HG03354 (cell line): ENCODE measurements at regions not wholly inside any gene's neighbourhood (a gene's known extent, or its start where the extent isn't known, plus 50 kb on each side); places are given as distances from the start of the nearest gene placed in this dataset.
"Not testable (repeated sequence)": the region's sequence is repeated elsewhere in the genome, so short reads cannot be mapped to it uniquely, and the experiment has no call there.

ENCODE experiments used
- ATAC-seq: cut with Tn5 transposase; IDR thresholded peaks from one replicate; pipeline ENCODE4 v1.9.1; 2021; ENCODE audit warnings: mild to moderate bottlenecking; ENCODE audit not compliant: unreplicated experiment, poor library complexity, severe bottlenecking

DNA sequence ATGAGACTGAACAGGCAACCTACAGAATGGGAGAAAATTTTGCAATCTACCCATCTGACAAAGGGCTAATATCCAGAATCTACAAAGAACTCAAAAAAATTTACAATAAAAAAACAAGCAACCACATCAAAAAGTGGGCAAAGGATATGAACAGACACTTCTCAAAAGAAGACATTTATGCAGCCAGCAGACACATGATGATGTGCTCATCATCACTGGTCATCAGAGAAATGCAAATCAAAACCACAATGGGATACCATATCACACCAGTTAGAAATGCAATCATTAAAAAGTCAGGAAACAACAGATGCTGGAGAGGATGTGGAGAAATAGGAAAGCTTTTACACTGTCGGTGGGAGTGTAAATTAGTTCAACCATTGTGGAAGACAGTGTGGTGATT is 51.7 kb upstream of the PAXBP1 start:
- ATAC-seq: not testable (repeated sequence)

GRCh38 chr21:32824950-32825349 is 53.4 kb upstream of the PAXBP1 start:
- ATAC-seq: no peak

DNA sequence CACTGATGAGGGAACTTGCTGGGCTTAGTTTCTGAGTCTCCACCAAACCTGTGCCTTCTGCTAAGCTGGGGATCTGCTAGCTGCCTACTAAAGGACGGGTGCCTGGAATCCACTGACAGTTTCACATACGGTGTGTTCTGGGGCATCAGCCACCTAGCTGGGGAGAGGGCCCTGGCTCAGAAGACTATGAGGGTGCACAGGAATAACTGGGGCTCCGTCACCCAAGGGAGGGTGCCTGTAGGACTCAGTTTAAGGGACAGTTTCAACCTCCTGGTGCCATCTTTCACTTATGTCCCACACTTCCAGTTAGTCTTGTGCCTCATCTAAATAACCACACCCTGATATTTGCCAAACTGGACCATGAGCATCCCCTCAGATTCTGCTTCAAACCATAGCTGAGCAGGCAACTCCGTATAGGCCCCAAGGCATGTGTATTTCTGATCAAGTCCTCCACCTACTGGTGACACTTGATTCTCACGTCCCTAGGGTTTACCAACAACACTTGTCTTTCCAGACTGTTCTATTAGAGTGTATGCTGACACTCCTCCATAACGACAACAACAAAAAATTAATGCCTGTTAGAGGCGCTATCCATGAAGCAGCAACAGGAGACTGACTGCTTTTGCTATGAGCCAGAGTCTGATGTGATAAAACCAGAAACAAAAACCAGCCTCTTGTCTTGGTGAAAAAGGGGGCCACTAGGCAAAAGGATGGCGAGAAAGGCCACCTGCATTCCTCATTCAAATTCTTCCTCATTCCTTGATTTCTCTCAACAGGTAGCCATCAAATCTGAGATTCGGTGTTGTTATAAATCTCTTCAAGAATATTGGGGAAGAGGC is 55.0 kb upstream of the PAXBP1 start:
- ATAC-seq: peak; percentile 63

- ATAC-seq: no peak
Measured at GRCh38 chr21:32828908-32829307, 57.4 kb upstream of the PAXBP1 start.

DNA sequence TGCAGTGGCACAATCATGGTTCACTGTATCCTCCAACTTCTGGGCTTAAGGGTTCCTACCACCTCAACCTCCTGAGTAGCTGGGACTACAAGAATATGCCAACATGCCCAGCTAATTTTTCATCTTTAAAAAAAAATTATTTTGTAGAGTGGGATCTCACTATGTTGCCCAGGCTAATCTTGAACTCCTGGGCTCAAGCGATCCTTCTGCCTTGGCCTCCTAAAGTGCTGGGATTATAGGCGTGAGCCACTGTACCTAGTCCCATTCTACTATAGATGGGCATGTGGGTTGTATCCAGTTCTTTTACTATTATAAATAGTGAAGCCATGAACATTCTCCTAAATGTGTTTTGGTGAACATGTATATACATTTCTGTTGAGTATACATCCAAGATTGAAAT is 57.9 kb upstream of the PAXBP1 start:
- no peak for ATAC-seq

DNA sequence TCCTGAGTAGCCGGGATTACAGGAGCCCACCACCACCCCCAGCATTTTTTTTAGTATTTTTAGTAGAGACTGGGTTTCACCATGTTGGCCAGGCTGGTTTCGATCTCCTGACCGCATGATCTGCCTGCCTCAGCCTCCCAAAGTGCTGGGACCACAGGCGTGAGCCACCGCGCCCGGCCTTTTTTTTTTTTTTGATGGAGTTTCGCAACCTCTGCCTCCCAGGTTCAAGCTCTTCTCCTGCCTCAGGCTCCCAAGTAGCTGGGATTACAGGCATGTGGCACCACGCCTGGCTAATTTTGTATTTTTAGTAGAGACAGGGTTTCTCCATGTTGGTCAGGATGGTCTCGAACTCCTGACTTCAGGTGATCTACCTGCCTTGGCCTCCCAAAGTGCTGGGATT is 60.2 kb upstream of the PAXBP1 start:
- not testable (repeated sequence) for ATAC-seq

DNA sequence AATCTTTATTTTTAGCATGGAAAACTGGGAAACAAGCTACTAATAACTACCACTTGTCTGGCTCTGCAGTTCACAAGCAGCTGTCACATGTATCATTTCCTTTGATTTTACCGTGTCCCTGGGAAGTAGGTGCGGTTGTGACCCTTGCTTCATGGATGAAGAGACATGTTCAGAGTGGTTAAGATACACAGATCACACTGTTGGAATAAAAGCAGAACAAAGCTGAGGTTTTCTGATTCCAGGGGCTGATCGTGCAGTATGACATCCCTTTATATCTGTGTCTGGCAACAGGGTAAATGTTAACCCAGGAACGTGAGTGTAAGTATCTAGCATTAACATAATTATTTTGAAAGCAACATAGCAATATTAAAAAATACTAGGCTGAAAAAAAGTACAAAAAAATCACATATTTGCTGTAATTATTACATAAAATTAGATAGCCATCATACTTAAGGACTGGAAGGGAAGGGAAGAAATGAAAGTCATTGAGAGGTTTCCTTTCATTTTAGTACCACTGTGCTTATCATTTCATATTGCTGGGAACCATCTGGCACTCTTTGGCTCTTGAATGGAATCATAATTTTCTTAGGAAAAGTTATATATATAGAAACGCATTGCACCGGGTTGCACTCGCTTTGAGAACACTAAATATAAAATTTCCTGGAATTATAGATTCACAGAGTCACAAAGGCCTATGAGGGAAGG is 62.8 kb upstream of the PAXBP1 start:
- ATAC-seq: no peak

GRCh38 chr21:32834916-32835235 is 63.3 kb upstream of the PAXBP1 start:
- ATAC-seq: no peak

- ATAC-seq: no peak
Measured at GRCh38 chr21:32842146-32842545, 70.6 kb upstream of the PAXBP1 start.

- no peak for ATAC-seq
Measured at GRCh38 chr21:32843561-32843960, 72.0 kb upstream of the PAXBP1 start.

DNA sequence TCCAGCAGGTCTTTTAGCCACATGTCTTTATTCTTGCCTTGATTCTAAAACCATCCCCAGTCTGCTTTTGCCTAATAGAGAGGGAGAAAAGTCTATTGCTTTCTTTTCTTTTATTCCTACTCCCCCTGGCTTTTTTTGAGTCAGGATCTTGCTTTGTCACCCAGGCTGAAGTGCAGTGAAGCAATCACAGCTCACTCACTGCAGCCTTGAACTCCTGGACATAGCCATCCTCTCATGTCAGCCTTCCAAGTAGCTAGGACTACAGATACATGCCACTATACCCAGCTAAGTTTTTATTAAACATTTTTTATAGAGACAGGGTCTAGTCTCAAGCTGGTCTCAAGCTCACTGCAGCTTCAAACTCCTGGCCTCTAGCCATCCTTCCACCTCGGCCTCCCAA is 72.5 kb upstream of the PAXBP1 start:
- ATAC-seq: no peak

GRCh38 chr21:32844653-32845436 is 73.3 kb upstream of the PAXBP1 start:
- ATAC-seq: no peak

GRCh38 chr21:32858628-32859027 is 87.1 kb upstream of the PAXBP1 start:
- no peak for ATAC-seq

GRCh38 chr21:32860399-32860798 is 88.8 kb upstream of the PAXBP1 start:
- ATAC-seq: no peak

GRCh38 chr21:32861866-32862265 is 90.3 kb upstream of the PAXBP1 start:
- ATAC-seq: no peak

DNA sequence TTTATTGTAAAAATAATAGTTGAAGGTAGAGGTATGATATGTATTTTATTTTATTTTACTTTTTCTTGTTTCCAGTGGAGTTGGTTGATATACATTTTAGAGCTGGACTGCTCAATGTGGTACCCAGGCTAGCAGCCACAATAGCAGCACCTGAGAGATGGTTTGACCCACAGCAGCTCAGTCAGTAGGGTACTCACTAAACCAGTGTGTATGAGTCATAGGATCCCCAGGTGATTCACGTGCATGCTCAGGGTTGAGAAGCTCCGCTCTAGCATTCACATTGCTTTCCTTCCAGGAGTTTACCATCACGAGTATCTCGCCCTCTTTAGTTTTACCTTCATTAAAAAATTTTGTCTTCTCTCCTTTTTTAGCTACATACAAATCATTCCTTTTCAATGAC is 96.0 kb upstream of the PAXBP1 start:
- no peak for ATAC-seq

DNA sequence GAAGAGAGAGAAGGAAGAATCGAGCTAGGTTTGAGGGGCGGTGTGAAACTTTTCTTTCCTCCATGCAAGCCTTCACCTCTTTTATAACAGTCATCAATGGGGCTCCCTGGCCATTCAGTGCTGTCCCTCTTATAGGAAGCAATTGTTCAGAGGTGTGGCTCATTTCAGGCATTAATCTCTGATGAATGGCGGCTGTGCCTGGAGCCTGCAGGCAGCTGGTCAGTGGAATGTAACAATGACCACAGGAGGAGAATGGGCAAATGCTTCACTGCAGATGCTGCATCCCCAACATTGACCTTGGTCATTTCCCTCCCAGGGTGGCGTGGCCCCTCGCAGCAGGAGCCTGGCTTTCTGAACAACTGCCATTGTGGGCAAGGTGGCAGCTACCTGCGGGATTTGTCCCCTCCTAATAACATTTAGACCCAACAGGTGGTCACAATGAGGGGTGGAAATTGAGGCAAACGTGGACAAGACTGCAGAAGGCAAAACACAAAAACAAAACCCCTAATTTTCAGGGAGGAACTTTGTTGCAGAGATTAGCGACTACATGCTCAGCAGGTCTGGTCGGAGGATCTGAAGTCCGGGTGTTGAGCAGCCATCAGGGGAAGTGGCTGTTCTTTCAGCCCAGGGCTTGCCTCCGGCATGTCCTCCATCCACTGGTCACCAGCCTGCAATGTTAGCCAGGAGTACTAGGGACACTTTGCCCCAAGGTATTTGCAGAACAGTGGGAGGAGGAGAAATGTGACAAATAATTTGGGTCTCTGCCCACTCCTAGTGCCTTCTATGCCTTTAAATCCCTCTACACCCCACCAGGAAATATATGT is 97.3 kb upstream of the PAXBP1 start:
- no peak for ATAC-seq

GRCh38 chr21:32869459-32869858 is 97.9 kb upstream of the PAXBP1 start:
- no peak for ATAC-seq

DNA sequence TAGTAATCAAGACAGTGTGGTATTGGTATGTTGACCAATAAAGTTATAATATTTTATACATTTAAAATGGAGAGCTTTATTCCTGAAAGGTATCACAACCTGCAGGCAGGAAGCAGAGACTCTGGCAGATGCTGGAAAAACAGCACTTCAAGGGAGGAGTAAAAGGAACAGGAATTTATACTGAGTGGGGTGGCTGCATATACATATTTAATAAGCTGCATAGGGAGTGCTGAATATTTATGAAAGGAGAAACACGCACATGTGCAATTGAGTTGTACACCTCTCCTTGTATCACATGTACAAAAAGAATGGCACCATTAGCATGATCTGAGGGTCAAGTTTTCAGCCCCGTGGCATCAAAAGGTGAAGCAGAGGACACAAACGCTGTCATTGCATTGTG is 104.9 kb upstream of the PAXBP1 start:
- no peak for ATAC-seq

- not testable (repeated sequence) for ATAC-seq
Measured at GRCh38 chr21:32877888-32878287, 106.3 kb upstream of the PAXBP1 start.
